NCI-H2107 treated with DMSO at 0.1 percent for 48 hours (cell line): ENCODE measurements at regions not wholly inside any gene's neighbourhood (a gene's known extent, or its start where the extent isn't known, plus 50 kb on each side); places are given as distances from the start of the nearest gene placed in this dataset.

Experiments
- DNase-seq: peaks from one replicate; lab custom pipeline; 2025; ENCODE audit not compliant: unreplicated experiment; lab: John Stamatoyannopoulos, UW

- no peak for DNase-seq
Observed at GRCh38 chr4:175125410-175126068, 207.4 kb downstream of the ADAM29 start.

- no peak for DNase-seq
Observed at GRCh38 chr4:175127314-175127713, 209.2 kb downstream of the ADAM29 start.

GRCh38 chr4:175129797-175130196 lies 211.6 kb downstream of the ADAM29 start:
- DNase-seq = no peak

GRCh38 chr4:175139205-175139604 lies 221.0 kb downstream of the ADAM29 start:
- DNase-seq = no peak

- no peak for DNase-seq
Observed at GRCh38 chr4:175143116-175143515, 225.0 kb downstream of the ADAM29 start.

- DNase-seq = no peak
Observed at GRCh38 chr4:175146799-175147198, 228.6 kb downstream of the ADAM29 start.

GRCh38 chr4:175147233-175147632 lies 229.1 kb downstream of the ADAM29 start:
- DNase-seq = no peak

GRCh38 chr4:175166020-175166419 lies 247.9 kb downstream of the ADAM29 start:
- no peak for DNase-seq

GRCh38 chr4:175176710-175177109 lies 258.6 kb downstream of the ADAM29 start:
- no peak for DNase-seq

GRCh38 chr4:175190654-175191053 lies 272.5 kb downstream of the ADAM29 start:
- no peak for DNase-seq

GRCh38 chr4:175198056-175198455 lies 279.9 kb downstream of the ADAM29 start:
- no peak for DNase-seq

GRCh38 chr4:175215208-175215607 lies 297.1 kb downstream of the ADAM29 start:
- DNase-seq = no peak

- no peak for DNase-seq
Observed at GRCh38 chr4:175215657-175216056, 297.5 kb downstream of the ADAM29 start.

- no peak for DNase-seq
Observed at GRCh38 chr4:175229154-175229553, 311.0 kb downstream of the ADAM29 start.

- no peak for DNase-seq
Observed at GRCh38 chr4:175234162-175234561, 316.0 kb downstream of the ADAM29 start.

- no peak for DNase-seq
Observed at GRCh38 chr4:175238827-175239517, 320.8 kb downstream of the ADAM29 start.

GRCh38 chr4:175246941-175247340 lies 328.8 kb downstream of the ADAM29 start:
- DNase-seq = no peak

GRCh38 chr4:175252642-175253041 lies 334.5 kb downstream of the ADAM29 start:
- DNase-seq = no peak

GRCh38 chr4:175253184-175253902 lies 335.2 kb downstream of the ADAM29 start:
- no peak for DNase-seq

GRCh38 chr4:175263537-175263936 lies 345.4 kb downstream of the ADAM29 start:
- DNase-seq = no peak

- DNase-seq = no peak
Observed at GRCh38 chr4:175271010-175271630, 353.0 kb downstream of the ADAM29 start.
